Ectodermal cell (in vitro differentiated cells): ENCODE measurements at regions not wholly inside any gene's neighbourhood (a gene's known extent, or its start where the extent isn't known, plus 50 kb on each side); places are given as distances from the start of the nearest gene placed in this dataset.
"Not testable (repeated sequence)": the region's sequence is repeated elsewhere in the genome, so short reads cannot be mapped to it uniquely, and the experiment has no call there.

Source experiments
- H3K27ac ChIP-seq: 2 replicates; pipeline ENCODE4 v1.7.0; 2013; ENCODE audit warnings: mild to moderate bottlenecking, low read depth, low read length; ENCODE audit not compliant: insufficient read depth, poor library complexity, severe bottlenecking
- H3K27me3 ChIP-seq: 2 replicates; pipeline ENCODE4 v1.7.0; 2013; ENCODE audit warnings: mild to moderate bottlenecking, low read length; ENCODE audit not compliant: insufficient read depth, control insufficient read depth, poor library complexity, severe bottlenecking
- H3K36me3 ChIP-seq: one replicate; pipeline ENCODE4 v1.7.0; 2013; ENCODE audit warnings: low read length; ENCODE audit not compliant: control insufficient read depth, insufficient read depth
- H3K4me1 ChIP-seq: one replicate; pipeline ENCODE4 v1.7.0; 2013; ENCODE audit warnings: low read length; ENCODE audit not compliant: control insufficient read depth, insufficient read depth
- H3K4me3 ChIP-seq: 2 replicates; pipeline ENCODE4 v1.7.0; 2013; ENCODE audit warnings: low read depth, low read length, control low read depth; ENCODE audit not compliant: insufficient read depth
- H3K9me3 ChIP-seq: 2 replicates; pipeline ENCODE4 v1.7.0; 2013; ENCODE audit warnings: mild to moderate bottlenecking, low read length, moderate library complexity; ENCODE audit not compliant: control insufficient read depth
- WGBS, 2 experiments: methylation state at CpG; one replicate each; pipeline ENCODE4 v1.1.7; 2013; ENCODE audit warnings: missing lambda C conversion rate in 2 of 2; 5-methylcytosine and 5-hydroxymethylcytosine counted together

DNA sequence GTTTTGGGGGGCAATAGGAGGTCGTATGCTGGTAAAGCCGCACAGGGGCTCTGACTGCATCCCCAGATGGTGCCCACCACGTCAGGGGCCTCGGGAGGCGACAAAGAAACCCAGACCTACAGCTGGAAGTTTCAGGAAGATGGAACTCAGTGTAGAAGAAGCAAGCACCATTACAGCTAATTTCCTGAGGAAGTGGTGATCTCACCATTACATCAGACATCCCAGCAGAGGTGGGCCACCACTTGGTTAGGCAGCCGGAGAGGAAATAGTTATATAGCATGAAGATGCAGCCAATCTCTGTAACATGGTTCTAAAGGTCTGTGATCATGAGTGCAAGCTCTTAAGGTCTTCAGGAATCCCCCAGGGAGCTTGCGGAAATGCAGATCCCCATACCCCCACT lies 127.3 kb upstream of the PCBD1 start:
- peaks cover 6% of the 10 kb centered on the region for H3K4me1 ChIP-seq
- WGBS, 2 experiments = 93 to 94% methylated on average over 6 to 7 of the region's 7 CpGs
- no peaks in the 10 kb centered on the region for H3K9me3 ChIP-seq
- H3K27me3 ChIP-seq = no peaks in the 10 kb centered on the region
- no peak overlapping the region for H3K4me3 ChIP-seq
- no peak overlapping the region for H3K27ac ChIP-seq
- H3K36me3 ChIP-seq = no peaks in the 10 kb centered on the region

DNA sequence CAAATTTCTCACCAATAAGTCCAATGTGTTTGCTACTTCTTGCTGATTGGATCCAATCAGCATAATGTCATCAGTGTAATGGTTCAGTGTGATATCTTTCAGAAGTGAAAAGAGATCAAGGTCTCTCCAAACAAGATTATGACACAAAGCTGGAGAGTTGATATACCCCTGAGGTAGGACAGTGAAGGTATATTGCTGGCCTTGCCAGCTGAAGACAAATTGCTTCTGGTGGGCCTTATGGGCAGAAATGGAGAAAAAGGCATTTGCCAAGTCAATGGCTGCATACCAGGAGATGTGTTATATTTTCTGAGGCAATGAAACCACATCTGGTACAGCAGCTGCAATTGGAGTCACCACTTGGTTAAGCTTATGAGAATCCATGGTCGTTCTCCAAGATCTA lies 131.7 kb upstream of the PCBD1 start:
- not testable (repeated sequence) for H3K9me3 ChIP-seq, H3K4me3 ChIP-seq, H3K27me3 ChIP-seq, H3K4me1 ChIP-seq, H3K27ac ChIP-seq, H3K36me3 ChIP-seq
- 96 to 100% methylated on average over 1 of the region's 1 CpG for WGBS, 2 experiments

- no peaks in the 10 kb centered on the region for H3K4me1 ChIP-seq
- H3K4me3 ChIP-seq = no peak overlapping the region
- H3K36me3 ChIP-seq = no peaks in the 10 kb centered on the region
- no peaks in the 10 kb centered on the region for H3K27me3 ChIP-seq
- no peak overlapping the region for H3K27ac ChIP-seq
- H3K9me3 ChIP-seq = no peaks in the 10 kb centered on the region
- WGBS, 2 experiments = 95 to 97% methylated on average over 3 of the region's 3 CpGs
These were observed 133.0 kb upstream of the PCBD1 start for GRCh38 chr10:71021402-71021801.

- no peak overlapping the region for H3K4me3 ChIP-seq
- no peaks in the 10 kb centered on the region for H3K9me3 ChIP-seq
- H3K36me3 ChIP-seq = no peaks in the 10 kb centered on the region
- no peak overlapping the region for H3K27ac ChIP-seq
- WGBS, 2 experiments = 88 to 90% methylated on average over 5 of the region's 5 CpGs
- no peaks in the 10 kb centered on the region for H3K4me1 ChIP-seq
- H3K27me3 ChIP-seq = no peaks in the 10 kb centered on the region
These were observed 135.4 kb upstream of the PCBD1 start for GRCh38 chr10:71023704-71024283.

- H3K9me3 ChIP-seq = no peaks in the 10 kb centered on the region
- H3K36me3 ChIP-seq = no peaks in the 10 kb centered on the region
- H3K27me3 ChIP-seq = no peaks in the 10 kb centered on the region
- H3K27ac ChIP-seq = no peak overlapping the region
- 83 to 85% methylated on average over 3 of the region's 4 CpGs for WGBS, 2 experiments
- H3K4me1 ChIP-seq = no peaks in the 10 kb centered on the region
- no peak overlapping the region for H3K4me3 ChIP-seq
These were observed 136.1 kb upstream of the PCBD1 start for GRCh38 chr10:71024490-71024889.

DNA sequence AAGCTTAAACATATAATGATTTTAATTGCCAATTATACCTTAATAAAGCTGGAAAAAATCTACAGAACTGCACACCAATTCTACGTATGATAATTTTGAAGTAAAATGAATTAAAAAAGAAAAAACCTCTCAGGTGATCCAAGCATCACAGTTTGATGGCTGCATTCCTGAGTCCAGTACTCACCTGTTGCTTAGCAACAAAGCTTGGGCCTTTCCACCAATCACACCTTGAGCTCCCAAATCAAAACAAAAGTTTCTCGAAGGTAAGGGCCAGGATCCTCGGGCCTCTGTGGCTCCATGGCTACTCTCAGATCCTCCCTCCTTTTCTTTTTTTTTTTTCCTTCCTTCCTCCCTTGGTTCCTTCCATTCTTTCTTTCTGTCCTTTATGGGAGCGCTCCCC lies 137.2 kb upstream of the PCBD1 start:
- no peaks in the 10 kb centered on the region for H3K27me3 ChIP-seq
- H3K27ac ChIP-seq = no peak overlapping the region
- no peaks in the 10 kb centered on the region for H3K4me1 ChIP-seq
- H3K4me3 ChIP-seq = no peak overlapping the region
- no peaks in the 10 kb centered on the region for H3K9me3 ChIP-seq
- WGBS, 2 experiments = 66 to 78% methylated on average over 3 to 4 of the region's 4 CpGs
- no peaks in the 10 kb centered on the region for H3K36me3 ChIP-seq

GRCh38 chr10:71028066-71028465 lies 139.7 kb upstream of the PCBD1 start:
- Histone ChIP-seq H3K27ac (no peak overlapping the region), H3K27me3 (no peaks in the 10 kb centered on the region)
- WGBS, 2 experiments = 96 to 97% methylated on average over 9 of the region's 9 CpGs

DNA sequence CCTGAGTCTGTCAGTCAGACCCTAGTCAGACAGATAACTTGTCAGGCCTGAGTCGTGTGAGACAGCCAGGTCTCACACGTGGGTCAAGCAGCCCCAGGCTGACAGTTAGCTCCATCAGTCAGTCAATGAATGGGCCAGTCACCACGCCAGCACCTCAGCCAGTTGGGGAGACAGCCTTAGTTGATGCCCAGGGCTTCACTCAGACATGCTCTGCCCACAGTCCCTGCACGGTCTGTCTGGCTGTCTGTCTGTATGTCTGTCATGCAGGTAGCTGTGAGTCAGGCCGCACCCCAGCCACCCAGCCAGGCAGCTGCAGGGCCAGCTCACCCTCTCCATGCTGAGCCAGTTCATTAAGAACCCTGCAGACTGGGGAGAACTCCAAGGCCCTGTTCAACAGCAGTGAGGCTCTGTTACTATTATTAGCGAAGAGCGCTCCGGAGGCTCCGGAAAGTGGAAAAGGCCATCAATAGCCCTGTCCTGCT lies 141.1 kb upstream of the PCBD1 start:
- Histone ChIP-seq H3K9me3 (no peaks in the 10 kb centered on the region), H3K4me1 (no peaks in the 10 kb centered on the region), H3K4me3 (no peak overlapping the region), H3K27ac (no peak overlapping the region), H3K36me3 (no peaks in the 10 kb centered on the region), H3K27me3 (no peaks in the 10 kb centered on the region)
- WGBS, 2 experiments = 86 to 91% methylated on average over 9 of the region's 9 CpGs

More at GRCh38 chr10:71028066-71028465, 139.7 kb upstream of the PCBD1 start:
- Histone ChIP-seq H3K9me3 (no peaks in the 10 kb centered on the region), H3K4me1 (no peaks in the 10 kb centered on the region), H3K4me3 (no peak overlapping the region), H3K36me3 (no peaks in the 10 kb centered on the region)

DNA sequence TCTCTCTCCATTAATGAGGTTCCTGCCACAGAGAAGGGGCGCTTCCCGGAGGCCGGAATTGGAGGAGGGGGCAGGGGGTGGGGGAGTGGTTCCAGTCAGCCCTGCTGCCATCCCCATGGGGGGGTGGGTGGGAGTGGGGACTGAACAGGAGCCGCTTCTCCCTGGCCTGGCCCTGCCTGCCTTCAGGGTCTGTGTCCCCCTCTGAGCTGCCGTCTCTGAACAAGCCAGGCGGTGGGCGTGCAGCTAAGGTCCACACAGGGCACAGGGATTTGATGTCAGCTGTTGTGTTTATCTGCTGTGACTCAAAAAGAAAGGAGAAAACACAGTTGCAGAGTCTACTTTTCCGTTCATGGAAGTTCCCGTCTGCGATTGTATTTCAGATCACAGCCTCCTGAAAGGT lies 141.5 kb upstream of the PCBD1 start:
- no peak overlapping the region for H3K4me3 ChIP-seq
- 83 to 86% methylated on average over 7 to 10 of the region's 10 CpGs for WGBS, 2 experiments
- no peaks in the 10 kb centered on the region for H3K36me3 ChIP-seq
- H3K4me1 ChIP-seq = no peaks in the 10 kb centered on the region
- H3K27ac ChIP-seq = no peak overlapping the region
- H3K9me3 ChIP-seq = no peaks in the 10 kb centered on the region
- H3K27me3 ChIP-seq = no peaks in the 10 kb centered on the region

GRCh38 chr10:71031026-71031425 lies 142.7 kb upstream of the PCBD1 start:
- H3K27me3 ChIP-seq = no peaks in the 10 kb centered on the region
- no peaks in the 10 kb centered on the region for H3K36me3 ChIP-seq
- 93% methylated on average over 4 of the region's 4 CpGs for WGBS, 2 experiments
- no peak overlapping the region for H3K27ac ChIP-seq
- H3K4me3 ChIP-seq = no peak overlapping the region
- H3K4me1 ChIP-seq = no peaks in the 10 kb centered on the region
- no peaks in the 10 kb centered on the region for H3K9me3 ChIP-seq

DNA sequence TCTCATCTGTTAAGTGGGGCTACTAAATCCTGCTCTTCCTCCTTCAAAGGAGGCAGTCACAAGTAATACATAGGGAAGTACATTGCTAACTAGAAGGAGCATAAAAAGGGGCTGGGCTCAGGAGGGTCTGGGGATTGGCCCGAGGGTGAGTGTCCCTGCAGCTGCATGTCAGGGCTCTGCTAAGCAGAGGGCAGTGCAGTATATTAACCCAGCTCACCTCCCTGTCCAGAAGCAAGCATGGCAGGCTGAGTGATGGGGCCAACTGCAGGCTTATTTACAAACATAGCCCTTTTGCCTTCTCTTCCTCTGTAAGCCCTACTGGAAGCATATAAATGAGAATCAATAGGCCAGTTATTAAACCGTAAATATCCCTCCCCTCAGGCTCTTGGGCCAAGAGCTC lies 143.2 kb upstream of the PCBD1 start:
- H3K9me3 ChIP-seq = no peaks in the 10 kb centered on the region
- no peaks in the 10 kb centered on the region for H3K4me1 ChIP-seq
- 72 to 80% methylated on average over 2 of the region's 2 CpGs for WGBS, 2 experiments
- H3K27me3 ChIP-seq = no peaks in the 10 kb centered on the region
- H3K4me3 ChIP-seq = no peak overlapping the region
- H3K27ac ChIP-seq = no peak overlapping the region
- H3K36me3 ChIP-seq = no peaks in the 10 kb centered on the region
